Psoas muscle (tissue), 7 donors: ENCODE measurements at regions not wholly inside any gene's neighbourhood (a gene's known extent, or its start where the extent isn't known, plus 50 kb on each side); places are given as distances from the start of the nearest gene placed in this dataset.
A peak's percentile ranks its signal among the peaks of the same experiment; 100 is the strongest.

Experiments
- ATAC-seq, 4 donors: fragments of 200-7000 bp; cut with Tn5 transposase; one replicate each; pipeline ENCODE4 v1.9.1; 2020; ENCODE audit warnings: moderate library complexity in 3 of 4, mild to moderate bottlenecking in 2 of 4
- DNase-seq, 2 donors: peaks; one replicate each; pipeline ENCODE4 v3.0.0-alpha.2; 2020
- H3K27ac ChIP-seq: fragments of 200-600 bp; one replicate; pipeline ENCODE4 v1.8.0; 2022
- H3K27me3 ChIP-seq, 3 donors: fragments of 200-600 bp in 1 of 3; one replicate each; pipeline versions ENCODE4 v1.6.1 to v1.8.0; 2013 to 2022; ENCODE audit warnings: low read length in 2 of 3, mild to moderate bottlenecking in 2 of 3, moderate library complexity in 1 of 3; ENCODE audit not compliant: insufficient read depth in 3 of 3
- H3K36me3 ChIP-seq, 2 donors: fragments of 200-600 bp in 1 of 2; one replicate each; pipeline versions ENCODE4 v1.6.1 to v1.8.0; 2013 to 2022; ENCODE audit warnings: low read depth in 1 of 2, mild to moderate bottlenecking in 1 of 2, moderate library complexity in 1 of 2; ENCODE audit not compliant: insufficient read depth in 1 of 2
- H3K4me1 ChIP-seq: fragments of 200-600 bp; one replicate; pipeline ENCODE4 v1.8.0; 2022
- H3K4me3 ChIP-seq: fragments of 200-600 bp; one replicate; pipeline ENCODE4 v1.8.0; 2022; ENCODE audit warnings: mild to moderate bottlenecking
- H3K9me3 ChIP-seq: fragments of 200-600 bp; one replicate; pipeline ENCODE4 v1.8.0; 2022
- WGBS, 3 donors: extraction: QIAGEN DNeasy Blood & Tissue Kit; methylation state at CpG; one replicate each; pipeline versions ENCODE4 v1.1.6 to v1.1.7; 2013; 5-methylcytosine and 5-hydroxymethylcytosine counted together
- intact Hi-C, 2 donors: fragments of 100-400 bp; cut with DNase I; formaldehyde crosslinking; loops; one replicate each; pipeline versions ENCODE4 v1.11.0 to v1.14.2; 2022
- TF ChIP-seq, protein P1 (sequence below): fragments of 200-600 bp; IDR thresholded peaks from one replicate; pipeline ENCODE4 v1.8.0; 2022; ENCODE audit warnings: antibody characterized with exemption
- donor health status: healthy with polysubstance abuse.
- donor health status: DM: no; HTN: no; CAD: no; lungs with moderate emphysema.
- donor health status: Bipolar disorder and iron deficiency.
- donor health status: healthy.
- donor health status: DM: yes; HTN: yes; CAD: no.
- donor health status: DM: no; HTN: no; CAD: no.
- donor health status: DM: yes; HTN: yes; CAD: no.

DNA sequence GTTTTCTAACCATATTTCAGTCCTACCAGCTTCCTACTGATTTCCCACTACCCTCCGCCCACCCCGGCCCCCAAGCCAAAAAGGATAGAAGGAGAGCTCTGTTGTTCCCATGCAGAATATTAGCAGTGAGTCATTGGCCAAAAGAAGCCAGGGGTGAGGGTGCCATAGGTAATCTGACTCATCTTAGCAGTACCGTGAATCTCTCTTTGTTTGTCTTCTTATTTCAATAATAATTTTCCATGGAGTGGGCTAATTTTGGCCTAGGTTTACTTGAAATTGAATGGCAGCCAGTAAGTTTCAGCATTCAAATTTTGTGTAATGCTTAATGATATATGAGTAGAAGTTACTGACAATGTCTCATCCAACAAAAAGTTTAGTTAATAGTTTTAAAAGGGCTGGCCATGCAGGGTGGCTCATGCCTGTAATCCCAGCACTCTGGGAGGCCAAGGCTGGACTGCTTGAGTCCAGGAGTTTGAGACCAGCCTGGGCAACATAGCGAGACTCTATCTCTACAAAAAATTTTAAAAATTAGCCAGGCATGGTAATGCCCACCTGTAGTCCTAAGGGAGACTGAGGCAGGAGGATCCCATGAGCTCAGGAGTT lies 74.2 kb downstream of the C9orf152 start:
- peaks cover 39% of the 10 kb centered on the region for H3K4me1 ChIP-seq
- TF ChIP-seq, protein P1, sequence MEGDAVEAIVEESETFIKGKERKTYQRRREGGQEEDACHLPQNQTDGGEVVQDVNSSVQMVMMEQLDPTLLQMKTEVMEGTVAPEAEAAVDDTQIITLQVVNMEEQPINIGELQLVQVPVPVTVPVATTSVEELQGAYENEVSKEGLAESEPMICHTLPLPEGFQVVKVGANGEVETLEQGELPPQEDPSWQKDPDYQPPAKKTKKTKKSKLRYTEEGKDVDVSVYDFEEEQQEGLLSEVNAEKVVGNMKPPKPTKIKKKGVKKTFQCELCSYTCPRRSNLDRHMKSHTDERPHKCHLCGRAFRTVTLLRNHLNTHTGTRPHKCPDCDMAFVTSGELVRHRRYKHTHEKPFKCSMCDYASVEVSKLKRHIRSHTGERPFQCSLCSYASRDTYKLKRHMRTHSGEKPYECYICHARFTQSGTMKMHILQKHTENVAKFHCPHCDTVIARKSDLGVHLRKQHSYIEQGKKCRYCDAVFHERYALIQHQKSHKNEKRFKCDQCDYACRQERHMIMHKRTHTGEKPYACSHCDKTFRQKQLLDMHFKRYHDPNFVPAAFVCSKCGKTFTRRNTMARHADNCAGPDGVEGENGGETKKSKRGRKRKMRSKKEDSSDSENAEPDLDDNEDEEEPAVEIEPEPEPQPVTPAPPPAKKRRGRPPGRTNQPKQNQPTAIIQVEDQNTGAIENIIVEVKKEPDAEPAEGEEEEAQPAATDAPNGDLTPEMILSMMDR: no peak
- no peaks in the 10 kb centered on the region for H3K27me3 ChIP-seq
- no peaks in the 10 kb centered on the region for H3K9me3 ChIP-seq
- intact Hi-C loops: no loop called here
- H3K36me3 ChIP-seq: peaks cover 2% of the 10 kb centered on the region in 2 donors
- 74% methylated on average over 4 of the region's 4 CpGs for WGBS, 3 donors
- DNase-seq: no peak
- peak; percentile 57 to 77 (median 66) for ATAC-seq
- H3K27ac ChIP-seq: peak overlapping the region; percentile 46
- H3K4me3 ChIP-seq: no peak overlapping the region

DNA sequence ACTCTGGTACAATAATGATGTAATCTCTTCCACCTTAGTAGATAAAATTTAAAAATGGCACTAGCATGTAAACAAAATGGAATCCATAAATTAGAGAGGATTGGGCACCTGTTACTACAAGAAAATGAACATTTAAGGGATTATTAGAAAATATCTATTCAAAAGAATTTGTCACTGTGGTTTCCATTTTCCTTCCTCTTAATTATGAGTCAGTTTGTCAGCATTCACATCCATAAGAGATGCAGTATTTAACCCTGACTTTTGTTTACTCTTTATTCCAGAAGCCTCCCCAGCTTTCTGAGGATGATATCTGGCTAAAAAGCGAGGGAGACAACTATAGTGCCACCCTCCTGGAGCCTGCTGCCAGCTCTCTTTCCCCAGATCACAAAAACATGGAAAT lies 72.1 kb downstream of the C9orf152 start:
- Histone ChIP-seq H3K36me3 (peaks cover 2 to 4% of the 10 kb centered on the region in 2 donors), H3K27ac (no peak overlapping the region), H3K9me3 (no peaks in the 10 kb centered on the region), H3K4me1 (peaks cover 25% of the 10 kb centered on the region), H3K27me3 (no peaks in the 10 kb centered on the region), H3K4me3 (no peak overlapping the region)
- intact Hi-C loops: no loop called here
- no peak for DNase-seq
- no peak for ATAC-seq
- WGBS, 3 donors: 88 to 96% (median 94%) methylated on average over 1 of the region's 1 CpG
- TF ChIP-seq, protein P1: no peak

DNA sequence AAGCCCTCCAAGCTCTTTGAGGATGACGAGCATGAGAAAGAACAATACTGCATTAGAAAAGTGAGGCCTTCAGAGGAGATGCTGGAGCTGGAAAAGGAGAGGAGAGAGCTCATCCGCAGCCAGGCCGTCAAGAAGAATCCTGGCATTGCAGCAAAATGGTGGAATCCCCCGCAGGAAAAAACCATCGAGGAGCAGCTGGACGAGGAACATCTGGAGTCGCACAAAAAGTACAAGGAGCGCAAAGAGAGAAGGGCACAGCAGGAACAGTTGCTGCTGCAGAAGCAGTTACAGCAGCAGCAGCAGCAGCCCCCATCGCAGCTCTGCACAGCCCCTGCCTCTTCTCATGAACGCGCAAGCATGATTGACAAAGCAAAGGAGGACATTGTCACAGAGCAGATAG lies 71.2 kb downstream of the C9orf152 start:
- DNase-seq: no peak
- Histone ChIP-seq H3K9me3 (no peaks in the 10 kb centered on the region), H3K36me3 (peaks cover 2 to 4% of the 10 kb centered on the region in 2 donors), H3K27ac (no peak overlapping the region), H3K4me1 (peaks cover 19% of the 10 kb centered on the region), H3K4me3 (no peak overlapping the region), H3K27me3 (no peaks in the 10 kb centered on the region)
- WGBS, 3 donors: 58 to 64% (median 61%) methylated on average over 11 of the region's 11 CpGs
- intact Hi-C loops: no loop called here
- no peak for ATAC-seq
- TF ChIP-seq, protein P1: no peak

DNA sequence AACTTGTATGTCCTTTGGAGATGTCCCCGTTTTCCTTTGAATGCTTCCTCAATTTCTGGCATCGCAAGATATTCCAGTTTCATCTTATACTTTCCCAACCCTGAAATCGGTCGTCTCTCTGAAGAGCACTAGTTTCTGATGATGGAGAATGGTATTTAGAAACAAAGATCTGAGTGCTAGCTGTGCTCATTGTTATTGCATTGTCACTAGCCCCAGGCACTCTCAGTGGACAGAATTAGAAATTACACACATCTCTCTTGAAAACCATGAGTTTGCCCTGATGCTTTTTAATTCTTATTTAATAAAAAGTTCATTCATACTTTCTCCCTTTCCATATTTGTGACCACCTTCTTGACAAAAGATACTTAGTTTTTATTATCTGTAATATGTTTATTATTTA lies 67.7 kb downstream of the C9orf152 start:
- no peak overlapping the region for H3K27ac ChIP-seq
- H3K36me3 ChIP-seq: peaks cover 2 to 4% of the 10 kb centered on the region in 2 donors
- ATAC-seq (no peak), DNase-seq (no peak)
- intact Hi-C loops: no loop called here
- H3K27me3 ChIP-seq: no peaks in the 10 kb centered on the region
- TF ChIP-seq, protein P1: no peak
- H3K9me3 ChIP-seq: no peaks in the 10 kb centered on the region
- 82 to 88% (median 83%) methylated on average over 4 of the region's 4 CpGs for WGBS, 3 donors
- H3K4me3 ChIP-seq: no peak overlapping the region
- peaks cover 24% of the 10 kb centered on the region for H3K4me1 ChIP-seq
